ENCODE measurements at regions not wholly inside any gene's neighbourhood (a gene's known extent, or its start where the extent isn't known, plus 50 kb on each side); places are given as distances from the start of the nearest gene placed in this dataset.
"Not testable (repeated sequence)": the region's sequence is repeated elsewhere in the genome, so short reads cannot be mapped to it uniquely, and the experiment has no call there.

GRCh38 chr2:8606649-8607550 is 75.0 kb upstream of the ID2 start:
- DNase-seq, result no peak

DNA sequence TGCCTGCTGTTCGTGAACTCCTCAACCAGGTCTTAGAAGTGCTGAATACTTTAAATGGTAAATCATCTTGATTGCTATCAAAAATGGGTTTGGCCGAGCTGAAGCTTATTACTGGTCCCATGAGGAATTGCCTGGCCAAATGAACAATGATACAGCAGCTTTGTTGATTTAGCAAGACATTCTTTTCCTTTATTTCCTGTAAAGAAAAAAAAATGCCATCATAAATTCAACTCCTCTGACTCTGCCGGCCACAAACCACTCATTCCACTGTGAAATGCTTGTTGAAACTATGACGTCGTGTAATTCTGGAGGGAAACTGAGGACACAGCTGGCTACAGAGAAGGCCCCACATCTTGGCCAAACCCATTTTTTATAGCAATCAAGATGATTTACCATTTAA is 74.2 kb upstream of the ID2 start:
- DNase-seq, result no peak

- no peak for DNase-seq
These were observed 73.4 kb upstream of the ID2 start for GRCh38 chr2:8608411-8608954.

- DNase-seq, result no peak
These were observed 72.5 kb upstream of the ID2 start for GRCh38 chr2:8609357-8609811.

- not testable (repeated sequence) for DNase-seq
These were observed 71.1 kb upstream of the ID2 start for GRCh38 chr2:8610775-8611174.

GRCh38 chr2:8611246-8611645 is 70.6 kb upstream of the ID2 start:
- no peak for DNase-seq

GRCh38 chr2:8611700-8612099 is 70.2 kb upstream of the ID2 start:
- no peak for DNase-seq

- no peak for DNase-seq
These were observed 69.1 kb upstream of the ID2 start for GRCh38 chr2:8612734-8613179.

DNA sequence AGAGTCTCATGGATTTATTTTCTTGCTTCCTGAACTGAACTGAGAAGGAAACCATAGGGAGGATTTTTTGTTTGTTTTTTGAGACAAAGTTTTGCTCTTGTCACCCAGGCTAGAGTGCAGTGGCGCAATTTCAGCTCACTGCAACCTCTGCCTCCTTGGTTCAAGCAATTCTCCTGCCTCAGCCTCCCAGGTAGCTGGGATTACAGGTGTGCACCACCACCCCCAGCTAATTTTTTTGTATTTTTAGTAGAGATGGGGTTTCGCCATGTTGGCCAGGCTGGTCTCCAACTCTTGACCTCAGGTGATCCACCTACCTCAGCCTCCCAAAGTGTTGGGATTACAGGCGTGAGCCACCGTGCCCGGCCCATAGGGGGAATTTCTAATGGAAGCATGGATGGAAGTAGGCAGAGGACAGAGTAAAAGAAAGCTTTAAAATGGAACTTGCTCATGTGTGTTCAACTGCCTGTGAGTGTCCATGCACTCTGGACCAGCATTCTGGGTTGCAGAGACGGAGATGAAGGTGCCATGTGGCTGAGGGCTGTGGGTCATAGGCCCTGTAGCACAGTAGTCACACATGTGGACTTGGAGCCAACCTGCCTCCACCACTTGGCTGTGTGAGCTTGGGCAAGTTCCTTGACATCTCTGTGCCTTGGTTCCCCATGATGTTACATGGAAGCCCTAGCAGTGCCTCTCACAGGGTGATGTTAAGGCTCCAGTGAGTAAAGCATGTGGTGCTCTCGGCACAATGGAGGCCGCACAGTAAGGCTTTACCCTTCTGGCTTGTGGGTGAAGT is 68.5 kb upstream of the ID2 start:
- not testable (repeated sequence) for DNase-seq

DNA sequence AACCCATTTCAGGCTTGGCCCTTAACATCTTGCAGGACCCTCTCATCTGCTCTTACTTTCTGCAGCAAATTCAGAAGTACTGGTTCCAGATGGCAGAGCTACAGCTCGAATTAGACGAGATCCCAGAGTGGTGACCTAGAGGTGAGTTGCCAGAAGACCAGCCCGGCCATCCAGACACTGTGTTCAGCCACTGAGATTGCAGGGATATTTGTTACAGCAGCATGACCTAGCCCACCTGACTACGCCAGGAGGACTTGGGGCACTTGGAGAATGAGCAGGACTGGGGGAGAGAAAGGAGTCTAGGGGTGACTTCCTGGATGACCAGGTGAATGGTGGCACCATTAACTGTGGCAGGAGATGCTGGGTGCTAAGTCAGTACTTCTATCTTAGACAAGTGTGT is 67.2 kb upstream of the ID2 start:
- DNase-seq, result no peak

DNA sequence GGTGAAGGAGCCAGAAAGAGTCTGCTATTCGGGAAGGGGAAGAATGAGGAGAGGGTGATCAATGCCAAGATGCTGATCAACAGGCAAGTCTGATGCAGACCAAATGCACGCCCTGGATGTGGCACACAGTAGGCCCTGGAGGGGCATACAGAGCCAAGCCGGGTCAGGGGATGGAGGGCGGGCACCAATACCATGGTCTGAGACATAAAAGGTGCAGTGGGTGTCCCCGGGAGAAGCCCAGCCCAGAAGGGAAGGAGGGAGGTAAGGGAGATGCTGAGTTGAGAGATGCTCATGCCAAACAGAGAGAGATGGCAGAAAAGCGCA is 66.6 kb upstream of the ID2 start:
- DNase-seq, result no peak

DNA sequence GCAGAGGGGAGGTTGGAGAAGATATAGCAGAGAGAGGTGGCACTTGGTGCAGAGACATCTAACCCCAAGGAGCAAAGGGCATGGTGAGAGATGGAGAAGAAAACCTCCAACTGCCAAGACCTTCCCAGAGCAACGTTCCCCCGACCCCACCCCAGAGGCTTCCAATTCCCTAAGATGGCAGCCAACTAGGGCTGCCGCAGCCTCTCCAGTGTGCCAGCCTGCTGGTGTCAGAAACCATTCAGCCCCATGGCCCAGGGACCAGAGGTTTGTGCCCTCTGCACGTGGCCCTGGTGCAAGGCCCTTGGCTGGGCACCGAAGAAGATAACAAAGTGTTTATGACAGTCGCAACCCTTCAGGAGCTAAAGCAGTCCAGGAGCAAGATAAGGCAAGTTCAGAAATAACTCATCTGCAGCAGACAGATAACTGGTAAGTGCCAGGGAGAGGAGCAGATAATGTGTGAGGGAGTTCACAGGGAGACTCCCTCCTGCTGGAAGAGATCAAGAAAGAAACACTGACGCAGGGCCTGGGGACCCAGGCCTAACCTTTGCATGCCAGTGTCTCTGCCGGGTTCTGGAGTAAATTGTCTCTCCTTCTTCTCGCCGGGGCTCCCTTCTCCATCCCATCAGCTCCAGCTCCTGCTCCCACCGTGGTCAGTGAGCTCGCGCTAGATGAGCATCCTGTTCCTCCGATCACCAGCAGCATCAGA is 66.1 kb upstream of the ID2 start:
- no peak for DNase-seq

GRCh38 chr2:8617048-8617447 is 64.8 kb upstream of the ID2 start:
- no peak for DNase-seq

- no peak for DNase-seq
These were observed 64.3 kb upstream of the ID2 start for GRCh38 chr2:8617590-8617989.

- no peak for DNase-seq
These were observed 62.8 kb upstream of the ID2 start for GRCh38 chr2:8619071-8619470.

DNA sequence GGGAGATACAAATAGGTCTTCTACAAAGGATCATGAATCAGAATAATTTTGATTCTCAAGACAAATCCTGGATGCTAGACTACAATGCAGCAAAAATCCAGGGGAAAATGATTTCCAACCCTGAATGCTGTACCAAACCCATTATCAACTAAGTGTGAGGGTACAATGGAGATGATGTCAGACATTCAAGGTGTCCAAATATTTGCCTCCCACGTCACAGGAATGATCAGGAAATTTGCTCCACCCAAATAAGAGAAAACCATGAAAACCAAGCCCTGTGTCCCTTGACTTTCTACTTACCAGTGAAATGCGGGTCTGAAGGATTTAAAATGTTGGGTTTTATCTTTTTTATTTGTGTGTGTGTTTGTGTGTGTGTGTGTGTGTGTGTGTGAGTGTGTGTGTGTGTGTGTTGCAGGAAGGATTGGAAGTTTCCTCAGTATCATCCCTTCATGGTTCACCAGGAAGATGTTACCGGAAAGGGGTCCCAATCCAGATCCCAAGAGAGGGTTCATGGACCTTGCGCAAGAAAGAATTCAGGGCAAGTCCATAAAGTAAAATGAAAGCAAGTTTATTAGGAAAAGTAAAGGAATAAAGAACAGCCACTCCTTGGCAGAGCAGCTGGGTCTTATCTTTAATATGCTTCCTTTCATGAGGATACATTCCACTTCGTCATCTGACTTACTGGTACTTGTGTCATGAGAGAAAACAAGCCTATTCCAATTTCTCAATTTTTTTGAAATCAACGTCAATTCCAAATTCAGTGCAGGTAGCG is 61.1 kb upstream of the ID2 start:
- DNase-seq, result no peak

DNA sequence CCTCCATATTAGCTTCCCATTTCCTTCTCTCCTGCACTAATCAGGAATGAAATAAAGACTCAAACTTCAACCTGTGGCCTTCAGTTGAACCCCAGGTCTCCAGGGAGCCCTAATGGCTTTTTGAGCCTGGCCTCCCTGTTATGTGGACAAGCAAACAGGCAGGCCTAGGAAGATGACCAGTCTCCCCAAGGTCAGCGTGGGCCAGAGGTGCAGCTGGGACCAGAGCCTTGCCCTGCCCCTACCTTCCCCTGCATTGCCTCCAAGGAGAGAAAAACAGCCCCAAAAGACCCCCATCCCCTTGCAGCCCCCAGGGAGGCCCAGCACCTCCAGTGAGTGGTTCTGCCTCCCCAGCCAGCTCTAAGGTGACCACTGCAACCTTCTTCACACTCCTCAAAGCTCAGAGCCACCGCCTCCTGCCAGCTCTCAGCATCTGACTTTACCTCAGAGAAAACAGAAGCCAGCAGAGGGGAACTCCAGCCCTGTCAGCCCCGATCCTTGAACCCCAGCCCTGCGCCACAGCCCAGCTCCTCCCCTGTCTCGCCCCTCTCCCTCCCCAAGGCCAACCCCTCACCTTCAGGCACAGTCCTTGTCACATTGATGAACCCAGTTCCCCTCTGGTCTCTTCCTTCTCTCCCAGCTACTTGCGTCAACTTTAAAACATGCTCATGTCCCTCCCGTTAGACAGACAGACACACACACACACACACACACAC is 59.5 kb upstream of the ID2 start:
- DNase-seq, result no peak

DNA sequence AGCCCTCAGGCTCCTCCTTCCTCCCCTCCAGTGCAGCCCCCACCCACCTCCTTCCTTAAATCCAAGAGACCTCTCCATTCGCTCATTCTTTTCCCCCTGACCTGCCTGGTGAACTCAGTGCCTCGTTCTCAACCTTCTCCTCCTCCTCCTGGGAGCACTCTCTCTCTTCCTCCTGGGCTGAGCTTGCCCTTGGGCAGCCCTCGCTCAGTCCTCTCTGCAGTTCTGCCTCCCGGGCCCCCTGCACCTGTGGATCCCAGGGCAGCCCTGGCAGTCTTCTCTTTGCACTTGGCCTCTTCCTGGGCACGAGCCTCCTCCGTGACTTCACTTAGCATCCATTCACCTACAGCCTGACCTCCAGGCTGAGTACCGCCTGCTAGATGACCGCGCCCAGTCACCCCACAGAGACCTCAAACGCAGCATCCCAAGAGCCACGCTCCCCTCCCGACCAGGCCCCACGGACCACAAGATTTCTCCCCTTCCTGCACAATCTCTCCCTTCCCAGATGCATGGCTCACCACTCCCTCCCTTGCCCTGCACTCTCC is 58.9 kb upstream of the ID2 start:
- DNase-seq, result no peak

- DNase-seq, result no peak
These were observed 58.3 kb upstream of the ID2 start for GRCh38 chr2:8623576-8623957.

DNA sequence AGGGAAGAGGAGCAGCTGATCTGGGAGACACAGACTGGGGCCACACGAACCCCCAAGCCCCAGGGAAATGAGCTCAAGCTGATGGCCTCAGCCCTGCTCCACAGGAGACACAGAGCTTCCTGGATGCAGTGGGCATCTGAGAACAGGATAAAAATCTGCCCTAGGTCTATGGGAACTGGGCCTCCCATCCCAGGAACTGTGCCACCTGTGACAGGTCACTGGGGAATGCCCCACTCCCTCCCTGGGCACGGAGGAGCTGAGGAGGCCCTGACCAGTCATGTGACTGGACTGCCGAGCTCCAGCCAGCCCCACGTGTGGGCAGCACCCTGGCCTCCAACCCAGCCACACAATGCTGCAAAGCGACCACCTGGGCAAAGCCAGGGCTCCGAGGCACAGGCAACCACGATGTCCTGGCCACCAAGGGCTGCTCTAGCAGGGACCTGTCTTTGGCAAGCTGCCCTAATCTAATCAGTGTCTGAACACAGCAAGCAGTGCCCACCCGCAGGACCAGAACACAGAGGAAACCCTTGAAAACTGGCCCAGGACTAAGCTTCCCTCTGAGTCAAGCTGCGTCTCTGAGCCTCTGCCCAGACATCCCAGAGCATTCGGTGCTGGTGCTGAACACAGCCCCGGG is 57.8 kb upstream of the ID2 start:
- no peak for DNase-seq

- DNase-seq, result no peak
These were observed 56.9 kb upstream of the ID2 start for GRCh38 chr2:8624855-8625398.

All from right hindlimb (tissue), 1 donor.